HG03039 (cell line): ENCODE measurements at regions not wholly inside any gene's neighbourhood (a gene's known extent, or its start where the extent isn't known, plus 50 kb on each side); places are given as distances from the start of the nearest gene placed in this dataset.

Experiments used
- ATAC-seq: cut with Tn5 transposase; IDR thresholded peaks from one replicate; pipeline ENCODE4 v1.9.1; 2021; ENCODE audit warnings: mild to moderate bottlenecking, moderate library complexity; ENCODE audit not compliant: unreplicated experiment

- ATAC-seq = no peak
These were observed 491.8 kb downstream of the ANXA1 start for GRCh38 chr9:73643379-73644013.

GRCh38 chr9:73647560-73647959, 495.9 kb downstream of the ANXA1 start:
- ATAC-seq = no peak

GRCh38 chr9:73649552-73649951, 497.9 kb downstream of the ANXA1 start:
- no peak for ATAC-seq

- ATAC-seq = no peak
These were observed 503.7 kb downstream of the ANXA1 start for GRCh38 chr9:73655363-73655762.

- no peak for ATAC-seq
These were observed 504.2 kb downstream of the ANXA1 start for GRCh38 chr9:73655831-73656230.

- ATAC-seq = no peak
These were observed 513.6 kb downstream of the ANXA1 start for GRCh38 chr9:73665253-73665652.

- no peak for ATAC-seq
These were observed 516.1 kb downstream of the ANXA1 start for GRCh38 chr9:73667749-73668148.

GRCh38 chr9:73680831-73681230, 529.2 kb downstream of the ANXA1 start:
- ATAC-seq = no peak

GRCh38 chr9:73682789-73683188, 531.1 kb downstream of the ANXA1 start:
- no peak for ATAC-seq

GRCh38 chr9:73683862-73684591, 532.4 kb downstream of the ANXA1 start:
- ATAC-seq = no peak

GRCh38 chr9:73684601-73685000, 532.9 kb downstream of the ANXA1 start:
- no peak for ATAC-seq

- no peak for ATAC-seq
These were observed 534.1 kb downstream of the ANXA1 start for GRCh38 chr9:73685786-73686185.

GRCh38 chr9:73689051-73689870, 537.6 kb downstream of the ANXA1 start:
- no peak for ATAC-seq

- ATAC-seq = no peak
These were observed 549.9 kb downstream of the ANXA1 start for GRCh38 chr9:73701415-73702057.

- no peak for ATAC-seq
These were observed 562.6 kb downstream of the ANXA1 start for GRCh38 chr9:73714294-73714693.

- ATAC-seq = no peak
These were observed 563.9 kb downstream of the ANXA1 start for GRCh38 chr9:73715591-73715990.

- no peak for ATAC-seq
These were observed 568.0 kb downstream of the ANXA1 start for GRCh38 chr9:73719660-73720059.

GRCh38 chr9:73720601-73721000, 568.9 kb downstream of the ANXA1 start:
- no peak for ATAC-seq

GRCh38 chr9:73736270-73736669, 584.6 kb downstream of the ANXA1 start:
- ATAC-seq = no peak

- ATAC-seq = no peak
These were observed 587.3 kb downstream of the ANXA1 start for GRCh38 chr9:73738741-73739530.

GRCh38 chr9:73741316-73741715, 589.7 kb downstream of the ANXA1 start:
- ATAC-seq = no peak
